K562 (cell line): ENCODE measurements at regions not wholly inside any gene's neighbourhood (a gene's known extent, or its start where the extent isn't known, plus 50 kb on each side); places are given as distances from the start of the nearest gene placed in this dataset.

ENCODE experiments used
- EHMT2 ChIP-seq: fragments of 450-650 bp; IDR thresholded peaks from 2 replicates; pipeline ENCODE4 v1.6.1; 2018; ENCODE audit warnings: antibody characterized with exemption
- JUND ChIP-seq, 2 experiments: IDR thresholded peaks; 2 replicates in 1 of 2; 3 replicates in 1 of 2; pipeline ENCODE4 v1.6.1; 2011; ENCODE audit warnings: borderline replicate concordance in 2 of 2, low read depth in 2 of 2, low read length in 2 of 2, improper control_type of control experiment in 1 of 2, missing biosample characterization in 1 of 2, missing genetic modification characterization in 1 of 2, missing genetic modification reagents in 1 of 2
- KDM2B ChIP-seq: fragments of 250-450 bp; sonication (Bioruptor Pico); IDR thresholded peaks from 2 replicates; pipeline ENCODE4 v1.8.0; 2021; ENCODE audit warnings: mild to moderate bottlenecking, moderate library complexity
- POLR2B ChIP-seq: fragments of 450-650 bp; IDR thresholded peaks from 2 replicates; pipeline ENCODE4 v1.6.1; 2018; ENCODE audit warnings: low read depth; ENCODE audit not compliant: partially characterized antibody
- RBM25 ChIP-seq: fragments of 200-400 bp; formaldehyde crosslinking; IDR thresholded peaks from 2 replicates; pipeline ENCODE4 v1.6.1; 2018; ENCODE audit warnings: low read length, low read depth, moderate library complexity; ENCODE audit not compliant: severe bottlenecking
- SIRT6 ChIP-seq: IDR thresholded peaks from one replicate; pipeline ENCODE4 v1.6.1; 2012; ENCODE audit warnings: low read depth, mild to moderate bottlenecking, control low read depth, inconsistent platforms, low read length, moderate library complexity
- ZNF668 ChIP-seq: fragments of 250-450 bp; sonication (Bioruptor Pico); IDR thresholded peaks from 2 replicates; pipeline ENCODE4 v1.8.0; 2022; ENCODE audit warnings: mild to moderate bottlenecking, inconsistent platforms
- ZNF785 ChIP-seq: fragments of 250-450 bp; sonication (Bioruptor Pico); IDR thresholded peaks from 2 replicates; pipeline ENCODE4 v1.4.0; 2020; ENCODE audit warnings: mild to moderate bottlenecking
- TF ChIP-seq, protein P1 (sequence below), 2 experiments: fragments of 150-350 bp in 1 of 2; IDR thresholded peaks; 2 replicates each; pipeline ENCODE4 v1.6.1; 2012 to 2016; ENCODE audit warnings: low read depth in 2 of 2, low read length in 2 of 2, mild to moderate bottlenecking in 1 of 2, moderate library complexity in 1 of 2
- TF ChIP-seq, protein P2 (sequence below): sonication (generic); formaldehyde crosslinking; IDR thresholded peaks from 2 replicates; pipeline ENCODE4 v1.8.0; 2023; ENCODE audit warnings: missing genetic modification reagents, mild to moderate bottlenecking, borderline replicate concordance
- TF ChIP-seq, protein P3 (sequence below): sonication (generic); formaldehyde crosslinking; IDR thresholded peaks from 2 replicates; pipeline ENCODE4 v1.8.0; 2022; ENCODE audit warnings: missing genetic modification reagents, mild to moderate bottlenecking, borderline replicate concordance

DNA sequence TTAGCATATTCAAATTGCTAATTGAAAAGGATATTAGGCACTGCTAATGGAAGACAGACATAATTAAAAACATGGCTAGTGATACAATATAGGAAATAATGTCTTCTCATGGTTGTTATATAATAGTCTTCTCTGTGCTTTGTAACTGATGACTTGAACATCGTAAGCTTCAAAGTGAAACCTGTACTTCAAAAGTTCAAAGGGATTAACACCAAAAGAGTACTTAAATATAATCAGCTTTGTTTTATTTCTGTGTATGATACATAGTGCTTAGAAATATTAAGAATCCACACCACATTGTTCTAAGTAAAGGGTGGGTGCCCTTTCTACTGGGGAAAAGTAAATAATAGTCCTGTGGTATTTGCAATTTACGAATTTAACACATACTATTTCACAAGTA is 75.4 kb upstream of the ITGA1 start (continued):
- TF ChIP-seq, protein P1, sequence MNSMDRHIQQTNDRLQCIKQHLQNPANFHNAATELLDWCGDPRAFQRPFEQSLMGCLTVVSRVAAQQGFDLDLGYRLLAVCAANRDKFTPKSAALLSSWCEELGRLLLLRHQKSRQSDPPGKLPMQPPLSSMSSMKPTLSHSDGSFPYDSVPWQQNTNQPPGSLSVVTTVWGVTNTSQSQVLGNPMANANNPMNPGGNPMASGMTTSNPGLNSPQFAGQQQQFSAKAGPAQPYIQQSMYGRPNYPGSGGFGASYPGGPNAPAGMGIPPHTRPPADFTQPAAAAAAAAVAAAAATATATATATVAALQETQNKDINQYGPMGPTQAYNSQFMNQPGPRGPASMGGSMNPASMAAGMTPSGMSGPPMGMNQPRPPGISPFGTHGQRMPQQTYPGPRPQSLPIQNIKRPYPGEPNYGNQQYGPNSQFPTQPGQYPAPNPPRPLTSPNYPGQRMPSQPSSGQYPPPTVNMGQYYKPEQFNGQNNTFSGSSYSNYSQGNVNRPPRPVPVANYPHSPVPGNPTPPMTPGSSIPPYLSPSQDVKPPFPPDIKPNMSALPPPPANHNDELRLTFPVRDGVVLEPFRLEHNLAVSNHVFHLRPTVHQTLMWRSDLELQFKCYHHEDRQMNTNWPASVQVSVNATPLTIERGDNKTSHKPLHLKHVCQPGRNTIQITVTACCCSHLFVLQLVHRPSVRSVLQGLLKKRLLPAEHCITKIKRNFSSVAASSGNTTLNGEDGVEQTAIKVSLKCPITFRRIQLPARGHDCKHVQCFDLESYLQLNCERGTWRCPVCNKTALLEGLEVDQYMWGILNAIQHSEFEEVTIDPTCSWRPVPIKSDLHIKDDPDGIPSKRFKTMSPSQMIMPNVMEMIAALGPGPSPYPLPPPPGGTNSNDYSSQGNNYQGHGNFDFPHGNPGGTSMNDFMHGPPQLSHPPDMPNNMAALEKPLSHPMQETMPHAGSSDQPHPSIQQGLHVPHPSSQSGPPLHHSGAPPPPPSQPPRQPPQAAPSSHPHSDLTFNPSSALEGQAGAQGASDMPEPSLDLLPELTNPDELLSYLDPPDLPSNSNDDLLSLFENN (IDR thresholded peaks at IDR 0.05; ENCODE audit: low read depth in 2 of 2, low read length in 2 of 2), result no peak
- TF ChIP-seq ZNF785 (CRISPR knock-in tag) (no peak), RBM25 (no peak), KDM2B (CRISPR knock-in tag) (no peak), SIRT6 (no peak), ZNF668 (no peak), JUND (IDR thresholded peaks at IDR 0.05; ENCODE audit: borderline replicate concordance, low read depth, low read length) (no peak), JUND (tag; IDR thresholded peaks at IDR 0.05; ENCODE audit: borderline replicate concordance, low read depth, low read length) (no peak), EHMT2 (no peak), POLR2B (no peak)
- TF ChIP-seq, protein P2, sequence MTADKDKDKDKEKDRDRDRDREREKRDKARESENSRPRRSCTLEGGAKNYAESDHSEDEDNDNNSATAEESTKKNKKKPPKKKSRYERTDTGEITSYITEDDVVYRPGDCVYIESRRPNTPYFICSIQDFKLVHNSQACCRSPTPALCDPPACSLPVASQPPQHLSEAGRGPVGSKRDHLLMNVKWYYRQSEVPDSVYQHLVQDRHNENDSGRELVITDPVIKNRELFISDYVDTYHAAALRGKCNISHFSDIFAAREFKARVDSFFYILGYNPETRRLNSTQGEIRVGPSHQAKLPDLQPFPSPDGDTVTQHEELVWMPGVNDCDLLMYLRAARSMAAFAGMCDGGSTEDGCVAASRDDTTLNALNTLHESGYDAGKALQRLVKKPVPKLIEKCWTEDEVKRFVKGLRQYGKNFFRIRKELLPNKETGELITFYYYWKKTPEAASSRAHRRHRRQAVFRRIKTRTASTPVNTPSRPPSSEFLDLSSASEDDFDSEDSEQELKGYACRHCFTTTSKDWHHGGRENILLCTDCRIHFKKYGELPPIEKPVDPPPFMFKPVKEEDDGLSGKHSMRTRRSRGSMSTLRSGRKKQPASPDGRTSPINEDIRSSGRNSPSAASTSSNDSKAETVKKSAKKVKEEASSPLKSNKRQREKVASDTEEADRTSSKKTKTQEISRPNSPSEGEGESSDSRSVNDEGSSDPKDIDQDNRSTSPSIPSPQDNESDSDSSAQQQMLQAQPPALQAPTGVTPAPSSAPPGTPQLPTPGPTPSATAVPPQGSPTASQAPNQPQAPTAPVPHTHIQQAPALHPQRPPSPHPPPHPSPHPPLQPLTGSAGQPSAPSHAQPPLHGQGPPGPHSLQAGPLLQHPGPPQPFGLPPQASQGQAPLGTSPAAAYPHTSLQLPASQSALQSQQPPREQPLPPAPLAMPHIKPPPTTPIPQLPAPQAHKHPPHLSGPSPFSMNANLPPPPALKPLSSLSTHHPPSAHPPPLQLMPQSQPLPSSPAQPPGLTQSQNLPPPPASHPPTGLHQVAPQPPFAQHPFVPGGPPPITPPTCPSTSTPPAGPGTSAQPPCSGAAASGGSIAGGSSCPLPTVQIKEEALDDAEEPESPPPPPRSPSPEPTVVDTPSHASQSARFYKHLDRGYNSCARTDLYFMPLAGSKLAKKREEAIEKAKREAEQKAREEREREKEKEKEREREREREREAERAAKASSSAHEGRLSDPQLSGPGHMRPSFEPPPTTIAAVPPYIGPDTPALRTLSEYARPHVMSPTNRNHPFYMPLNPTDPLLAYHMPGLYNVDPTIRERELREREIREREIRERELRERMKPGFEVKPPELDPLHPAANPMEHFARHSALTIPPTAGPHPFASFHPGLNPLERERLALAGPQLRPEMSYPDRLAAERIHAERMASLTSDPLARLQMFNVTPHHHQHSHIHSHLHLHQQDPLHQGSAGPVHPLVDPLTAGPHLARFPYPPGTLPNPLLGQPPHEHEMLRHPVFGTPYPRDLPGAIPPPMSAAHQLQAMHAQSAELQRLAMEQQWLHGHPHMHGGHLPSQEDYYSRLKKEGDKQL (CRISPR knock-in tag), result no peak
- TF ChIP-seq, protein P3, sequence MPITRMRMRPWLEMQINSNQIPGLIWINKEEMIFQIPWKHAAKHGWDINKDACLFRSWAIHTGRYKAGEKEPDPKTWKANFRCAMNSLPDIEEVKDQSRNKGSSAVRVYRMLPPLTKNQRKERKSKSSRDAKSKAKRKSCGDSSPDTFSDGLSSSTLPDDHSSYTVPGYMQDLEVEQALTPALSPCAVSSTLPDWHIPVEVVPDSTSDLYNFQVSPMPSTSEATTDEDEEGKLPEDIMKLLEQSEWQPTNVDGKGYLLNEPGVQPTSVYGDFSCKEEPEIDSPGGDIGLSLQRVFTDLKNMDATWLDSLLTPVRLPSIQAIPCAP (CRISPR knock-in tag), result no peak
- TF ChIP-seq, all 486 proteins: peak for 0
